CD4-positive, alpha-beta T cell treated with Interleukin-6 for 4 hours (primary cell): ENCODE measurements at regions not wholly inside any gene's neighbourhood (a gene's known extent, or its start where the extent isn't known, plus 50 kb on each side); places are given as distances from the start of the nearest gene placed in this dataset.
"Not testable (repeated sequence)": the region's sequence is repeated elsewhere in the genome, so short reads cannot be mapped to it uniquely, and the experiment has no call there.

Source experiments
- DNase-seq: peaks from one replicate; pipeline ENCODE4 v3.0.0-alpha.2; 2020; ENCODE audit warnings: mixed read lengths

DNA sequence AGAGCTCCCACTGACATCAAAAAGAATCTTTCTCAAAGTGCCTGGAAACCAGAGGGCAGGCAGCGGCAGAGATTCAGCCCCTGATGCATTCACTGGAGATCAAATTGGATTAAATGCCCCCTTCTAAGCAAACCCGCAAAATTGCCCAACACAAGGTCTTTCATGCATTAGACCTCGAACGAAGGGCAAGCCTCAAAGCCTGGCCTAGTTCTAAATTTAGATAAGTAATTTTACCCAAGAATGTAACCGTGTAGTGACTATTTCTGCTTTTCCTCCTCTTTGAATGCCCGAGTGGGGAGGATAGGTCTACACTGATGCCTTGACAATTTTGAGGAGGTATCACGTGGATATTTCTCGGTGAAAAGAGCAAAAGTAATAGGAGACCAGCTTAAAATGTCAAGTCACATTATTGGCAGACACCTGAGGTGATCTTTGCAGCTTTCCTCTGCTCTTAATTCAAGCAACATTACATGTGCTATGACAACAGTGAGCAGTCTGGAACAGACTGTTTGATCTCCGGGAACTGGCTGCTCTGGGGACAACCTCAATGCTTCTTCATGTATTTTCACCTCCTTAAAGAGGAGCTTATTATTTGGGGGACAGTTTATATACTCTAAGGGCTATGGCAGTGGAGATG lies 1263.5 kb upstream of the AUTS2 start:
- no peak for DNase-seq

DNA sequence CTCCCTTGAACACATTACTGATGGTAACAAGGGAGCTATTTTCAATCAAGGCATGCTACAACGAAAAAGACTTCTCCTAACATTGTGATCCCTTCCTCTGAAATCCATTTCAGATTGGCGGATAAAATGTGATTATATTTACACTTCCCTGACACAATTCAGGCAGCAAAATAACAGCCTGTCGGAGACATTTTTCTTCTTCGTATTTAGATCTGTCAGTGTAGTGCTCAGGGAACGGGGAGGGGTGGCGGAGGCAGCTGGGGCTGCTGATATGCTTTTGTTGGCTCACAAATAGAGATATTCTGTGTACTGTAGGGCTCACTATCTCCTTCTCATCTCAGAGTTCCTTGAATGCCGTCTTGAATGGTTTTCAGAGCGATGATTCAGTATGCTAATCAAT lies 1261.7 kb upstream of the AUTS2 start:
- DNase-seq: no peak

DNA sequence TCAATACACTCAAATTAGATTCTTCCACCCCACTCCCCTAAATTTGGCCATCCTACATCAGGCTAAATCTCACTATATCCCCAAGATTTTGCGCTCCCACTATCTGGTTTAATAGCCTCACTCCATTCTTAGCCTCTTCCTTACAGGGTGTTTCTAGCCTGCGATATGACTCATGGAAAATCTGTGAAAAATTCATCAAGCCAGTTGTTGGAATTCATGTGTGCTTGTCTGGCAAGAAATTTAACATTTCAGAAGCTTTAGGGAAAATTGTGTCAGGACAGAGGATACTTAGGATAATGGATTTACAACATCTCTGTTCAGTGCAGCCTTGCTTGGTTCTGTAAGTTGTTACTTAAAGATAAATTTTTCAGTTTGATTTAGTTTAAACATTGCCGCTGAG lies 1249.9 kb upstream of the AUTS2 start:
- DNase-seq: no peak

- no peak for DNase-seq
These were observed 1235.3 kb upstream of the AUTS2 start for GRCh38 chr7:68362745-68363518.

DNA sequence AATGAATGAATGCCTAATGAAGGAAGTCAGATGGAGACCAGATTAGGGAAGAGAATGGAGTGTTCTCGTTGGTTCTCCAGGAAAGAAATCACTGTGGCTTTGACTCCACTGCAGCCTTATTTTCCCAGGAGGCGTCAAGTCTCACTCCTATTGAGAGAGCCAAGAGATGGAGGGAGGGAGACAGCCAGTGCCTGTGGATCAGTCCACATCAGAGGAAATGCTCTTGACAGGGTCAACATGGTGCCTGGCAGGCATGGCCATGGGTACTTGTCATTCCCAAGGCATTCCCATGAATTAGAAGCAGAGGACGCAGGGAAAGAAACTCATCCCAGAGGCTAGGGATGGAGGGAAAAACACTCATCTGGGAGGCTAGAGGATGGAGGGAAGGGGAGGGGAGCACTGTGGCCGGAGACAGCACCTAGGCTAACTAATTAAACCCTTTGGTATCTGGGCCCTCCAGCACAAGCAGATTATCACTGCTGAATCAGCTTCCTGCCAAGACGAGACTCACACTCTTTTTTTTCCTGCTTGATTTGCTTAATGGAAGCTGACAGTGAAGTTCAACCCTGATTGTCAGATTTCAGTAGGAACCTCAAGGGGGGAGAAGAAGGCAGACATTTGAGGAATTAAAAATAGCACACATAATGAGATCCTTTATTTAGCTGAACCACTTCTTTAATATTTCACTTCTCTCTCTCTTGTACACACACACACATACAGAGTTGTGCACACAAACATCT lies 1233.2 kb upstream of the AUTS2 start:
- no peak for DNase-seq

DNA sequence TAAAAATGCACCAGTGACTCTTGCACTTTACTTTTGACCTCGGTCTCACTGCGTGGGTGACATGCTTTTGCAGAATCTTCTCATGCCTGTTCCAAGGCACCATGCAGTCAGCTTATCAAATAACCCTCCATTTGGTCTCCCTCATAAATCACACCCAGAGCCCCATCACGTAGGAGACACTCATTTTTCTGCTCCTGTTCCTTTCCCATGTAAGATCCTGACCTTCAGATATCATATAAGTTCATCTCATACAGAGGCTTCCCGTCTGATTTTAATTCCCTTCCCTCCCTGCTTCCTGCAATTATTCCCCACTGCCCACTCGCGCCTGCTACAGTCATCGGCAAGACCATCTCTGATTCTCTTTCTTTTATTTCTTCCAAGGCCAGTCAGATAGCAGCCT lies 1226.3 kb upstream of the AUTS2 start:
- DNase-seq: no peak

DNA sequence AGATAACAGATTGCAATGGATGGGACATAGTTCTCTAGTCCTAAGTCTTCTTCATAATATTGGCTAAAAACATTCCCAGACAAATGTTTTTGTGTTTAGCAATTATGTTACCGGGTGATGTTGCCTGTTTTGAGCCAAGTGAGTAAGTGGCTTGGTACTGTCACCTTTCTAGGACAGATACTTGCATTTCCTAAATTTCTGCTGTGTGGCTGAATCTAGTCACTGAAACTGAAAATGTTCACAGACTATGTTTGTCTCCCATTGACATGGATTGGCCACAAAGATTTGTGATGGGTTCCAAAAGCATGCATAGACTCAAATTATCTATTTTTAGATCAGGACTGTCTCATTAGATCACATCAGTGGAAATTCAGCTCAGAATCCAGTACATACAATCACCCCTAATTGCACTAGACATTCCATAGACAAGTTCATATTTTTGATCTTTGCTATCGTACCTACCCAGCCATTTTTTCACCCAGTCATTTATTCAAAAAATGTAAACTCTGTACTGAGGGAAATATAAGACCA lies 1222.1 kb upstream of the AUTS2 start:
- no peak for DNase-seq

GRCh38 chr7:68381731-68382130 lies 1216.5 kb upstream of the AUTS2 start:
- no peak for DNase-seq

DNA sequence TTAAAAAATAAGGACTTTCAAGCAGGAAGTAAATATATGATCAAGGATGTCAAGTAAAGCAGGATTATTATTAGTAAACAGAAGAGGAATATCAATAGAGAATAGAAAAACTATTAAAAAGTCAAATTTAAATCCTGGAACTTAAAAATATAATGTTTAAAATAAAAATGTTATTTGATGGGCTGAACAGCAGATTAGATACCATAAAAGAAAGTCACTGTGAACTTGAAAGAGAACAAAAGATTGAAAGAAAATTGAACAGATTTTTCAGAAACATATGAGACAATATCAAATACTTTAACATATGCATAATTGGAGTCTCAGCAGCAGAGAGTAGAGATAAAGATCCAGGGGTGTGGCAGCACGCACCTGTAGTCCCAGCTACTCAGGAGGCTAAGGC lies 1213.7 kb upstream of the AUTS2 start:
- no peak for DNase-seq

DNA sequence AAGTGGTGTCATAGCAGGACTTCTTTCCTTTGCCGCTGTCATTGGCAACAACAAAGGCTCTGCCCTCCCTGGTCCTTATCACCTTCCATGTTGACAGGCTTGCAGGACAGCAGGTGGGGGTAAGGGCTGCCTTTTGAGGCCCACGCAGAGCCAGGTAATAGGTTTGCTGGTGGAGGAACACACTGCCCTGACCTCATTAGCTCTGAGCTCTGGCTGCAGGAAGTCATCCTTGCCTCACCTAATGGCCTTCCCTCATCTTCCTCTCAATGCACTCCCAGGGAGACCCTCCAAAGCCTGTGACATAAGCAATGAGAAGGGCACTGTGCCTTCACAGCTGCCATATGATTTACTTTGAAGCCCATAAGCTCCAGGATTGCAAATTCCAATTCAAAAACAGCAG lies 1205.2 kb upstream of the AUTS2 start:
- DNase-seq: no peak

GRCh38 chr7:68394131-68394530 lies 1204.1 kb upstream of the AUTS2 start:
- no peak for DNase-seq

DNA sequence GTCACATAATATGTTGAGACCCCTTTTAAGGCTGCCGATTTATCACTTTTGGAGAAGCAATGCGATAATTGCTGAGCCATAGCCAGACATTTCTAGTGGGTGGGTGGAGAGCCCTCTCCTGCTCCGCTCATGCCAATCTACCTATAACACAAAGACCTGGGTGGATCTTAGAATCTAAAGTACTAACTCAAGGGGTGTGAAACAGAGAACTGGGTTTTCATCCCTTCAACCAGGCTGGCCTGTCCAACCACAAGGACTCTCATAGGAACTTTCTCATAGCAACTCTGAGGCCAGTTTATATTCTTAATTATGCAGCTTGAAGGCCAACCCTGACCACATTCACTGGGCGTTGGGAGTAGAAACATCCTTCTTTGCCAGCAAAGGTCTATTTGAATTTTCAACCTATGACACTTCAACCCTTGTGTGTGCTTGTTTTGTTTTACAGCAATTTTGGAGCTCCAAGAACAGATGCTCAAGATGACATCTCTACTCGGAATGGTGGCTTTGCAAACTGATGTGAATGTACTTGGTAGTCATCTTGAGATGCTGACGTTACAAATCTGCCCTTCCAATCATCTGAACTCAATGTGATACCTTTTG lies 1198.2 kb upstream of the AUTS2 start:
- no peak for DNase-seq

- no peak for DNase-seq
These were observed 1197.5 kb upstream of the AUTS2 start for GRCh38 chr7:68400783-68401182.

DNA sequence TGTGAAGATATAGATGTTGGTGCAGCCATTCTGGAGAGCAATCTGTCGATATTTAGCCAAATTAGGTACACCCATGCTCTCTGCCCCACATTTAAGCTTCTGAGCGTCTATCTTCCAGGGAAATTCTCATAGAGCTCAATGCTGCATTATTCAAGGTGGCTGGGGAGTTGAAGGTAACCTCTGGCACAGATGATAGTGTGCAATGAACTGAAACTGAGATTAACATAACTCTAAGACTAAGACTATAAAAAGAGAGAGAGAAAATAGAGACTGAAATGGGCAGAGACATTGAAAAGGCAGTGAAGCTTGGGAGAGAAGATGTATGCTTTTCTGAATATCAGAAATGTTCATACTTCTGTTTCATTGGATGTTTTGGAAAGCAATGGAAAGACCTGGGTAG lies 1197.0 kb upstream of the AUTS2 start:
- DNase-seq: no peak

GRCh38 chr7:68406480-68406879 lies 1191.8 kb upstream of the AUTS2 start:
- no peak for DNase-seq

GRCh38 chr7:68407460-68407859 lies 1190.8 kb upstream of the AUTS2 start:
- no peak for DNase-seq

- DNase-seq: no peak
These were observed 1189.4 kb upstream of the AUTS2 start for GRCh38 chr7:68408873-68409272.

DNA sequence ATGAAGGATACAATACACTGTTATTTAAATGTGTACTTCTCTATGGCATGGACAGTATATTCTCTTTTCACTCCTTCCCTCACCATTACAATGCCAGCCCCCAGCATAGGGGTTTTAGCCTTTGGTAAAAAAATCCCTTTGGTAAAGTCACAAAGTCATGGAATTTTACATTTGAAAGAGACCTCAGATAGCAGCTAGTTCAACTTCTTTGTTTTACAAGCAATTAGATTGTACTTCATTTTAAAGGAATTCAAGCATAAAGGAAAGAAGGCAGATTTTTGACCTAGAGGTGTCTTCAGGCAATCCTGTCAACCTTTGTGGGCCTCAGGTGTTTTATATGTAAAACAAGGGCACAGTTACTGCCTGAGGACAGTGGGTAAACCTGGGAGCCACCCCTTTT lies 1188.4 kb upstream of the AUTS2 start:
- no peak for DNase-seq

DNA sequence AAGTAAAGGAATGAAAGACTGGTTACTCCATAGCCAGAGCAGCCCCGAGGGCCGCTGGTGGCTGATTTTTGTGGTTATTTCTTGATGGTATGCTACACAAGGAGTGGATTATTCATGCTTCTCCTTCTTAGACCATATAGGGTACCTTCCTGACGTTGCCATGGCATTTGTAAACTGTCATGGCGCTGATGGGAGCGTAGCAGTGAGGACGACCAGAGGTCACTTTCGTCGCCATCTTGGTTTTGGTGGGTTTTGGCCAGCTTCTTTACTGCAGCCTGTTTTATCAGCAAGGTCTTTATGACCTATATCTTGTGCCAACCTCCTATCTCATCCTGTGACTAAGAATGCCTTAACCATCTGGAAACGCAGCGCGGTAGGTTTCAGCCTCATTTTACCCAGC lies 1187.6 kb upstream of the AUTS2 start:
- not testable (repeated sequence) for DNase-seq

DNA sequence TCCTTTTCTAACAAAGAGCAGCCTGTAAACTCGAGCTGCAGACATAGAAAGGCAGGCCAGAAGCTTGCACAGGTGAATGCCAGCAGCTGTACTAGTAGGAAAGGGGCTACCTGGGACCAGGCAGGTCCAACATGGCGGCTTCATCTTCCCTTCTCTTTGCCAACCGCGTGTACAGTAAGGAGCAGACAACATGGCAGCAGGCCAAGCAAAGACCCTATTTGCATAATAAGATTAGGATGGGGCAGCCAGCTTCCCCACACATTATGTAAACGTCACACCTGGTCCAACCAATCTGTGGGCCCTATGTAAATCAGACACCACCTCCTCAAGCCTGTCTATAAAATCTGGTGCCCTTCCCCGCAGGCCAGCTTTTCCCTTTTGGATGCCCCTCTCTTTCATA lies 1186.5 kb upstream of the AUTS2 start:
- no peak for DNase-seq

GRCh38 chr7:68414631-68415425 lies 1183.4 kb upstream of the AUTS2 start:
- DNase-seq: no peak

- no peak for DNase-seq
These were observed 1181.3 kb upstream of the AUTS2 start for GRCh38 chr7:68417002-68417401.

- no peak for DNase-seq
These were observed 1180.6 kb upstream of the AUTS2 start for GRCh38 chr7:68417659-68418058.
